Heart left ventricle (tissue), 13 donors: ENCODE measurements at regions not wholly inside any gene's neighbourhood (a gene's known extent, or its start where the extent isn't known, plus 50 kb on each side); places are given as distances from the start of the nearest gene placed in this dataset.

Experiments
- POLR2A ChIP-seq, 2 donors: fragments of 450-650 bp; IDR thresholded peaks; one replicate each; pipeline ENCODE4 v1.6.1; 2017; ENCODE audit warnings: antibody characterized with exemption in 2 of 2, mild to moderate bottlenecking in 2 of 2, moderate library complexity in 2 of 2
- TF ChIP-seq, protein P1 (sequence below), 12 donors: fragments of 200-600 bp; sonication (generic) in 4 of 12; IDR thresholded peaks; one replicate each; pipeline versions ENCODE4 v1.5.0 to v1.8.0; 2018 to 2022; ENCODE audit warnings: antibody characterized with exemption in 12 of 12, mild to moderate bottlenecking in 5 of 12
- donor health status: ischemic (EF 13 %, LVEDD 7.1; RV severe dilation, severe dysfunction).
- donor health status: DM: no; HTN: yes; CAD: no.
- donor health status: DM: no; HTN: no; CAD: no.
- donor health status: ischemic (EF 25% LVEDD 6.9; RV normal size, moderate dysfunction).
- donor health status: ischemic (EF 25% LVEDD 5.7; RV mildly dilated, moderate dysfunction).
- donor health status: ischemic (EF 35%, LVEDD 5.7; RV mildly dilated, moderate dysfunction).
- donor health status: nonischemic (EF 11% LVEDD 7.7; RV severe dilation, severe dysfunction).
- donor health status: DM: yes; HTN: yes; CAD: no.
- donor health status: PGD.
- donor health status: ischemic (EF 29% LVEDD 5.4; RV normal size, mild dysfunction).
- donor health status: nonischemic (EF 23%, LVEDD 6.1; RV moderate dilation, normal function).

DNA sequence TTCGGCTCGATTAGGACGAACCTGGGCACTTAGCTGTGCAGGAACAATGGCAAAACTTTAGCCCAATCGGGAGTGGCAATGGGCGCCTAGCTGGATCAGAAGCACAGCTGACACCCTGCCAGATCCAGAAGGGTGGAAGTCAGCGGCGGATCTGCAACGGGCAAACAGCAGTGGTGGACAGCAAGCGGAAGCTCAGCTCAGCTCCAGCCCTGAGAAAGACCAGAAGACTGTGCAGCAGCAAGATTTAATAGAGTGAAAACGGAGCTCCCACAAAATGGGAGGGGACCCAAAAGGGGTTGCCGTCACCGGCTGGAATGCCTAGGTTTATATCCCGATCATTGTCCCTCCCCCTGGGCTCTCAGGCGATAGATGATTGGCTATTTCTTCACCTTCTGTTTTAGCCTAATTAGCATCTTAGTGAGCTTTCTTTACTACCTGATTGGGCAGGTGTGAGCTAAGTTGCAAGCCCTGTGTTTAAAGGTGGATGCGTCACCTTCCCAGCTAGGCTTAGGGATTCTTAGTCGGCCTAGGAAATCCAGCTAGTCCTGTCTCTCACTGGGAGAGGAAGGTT is 1237.9 kb downstream of the CDH12 start:
- TF ChIP-seq POLR2A (IDR thresholded peaks at IDR 0.05): no peak
- TF ChIP-seq, protein P1, sequence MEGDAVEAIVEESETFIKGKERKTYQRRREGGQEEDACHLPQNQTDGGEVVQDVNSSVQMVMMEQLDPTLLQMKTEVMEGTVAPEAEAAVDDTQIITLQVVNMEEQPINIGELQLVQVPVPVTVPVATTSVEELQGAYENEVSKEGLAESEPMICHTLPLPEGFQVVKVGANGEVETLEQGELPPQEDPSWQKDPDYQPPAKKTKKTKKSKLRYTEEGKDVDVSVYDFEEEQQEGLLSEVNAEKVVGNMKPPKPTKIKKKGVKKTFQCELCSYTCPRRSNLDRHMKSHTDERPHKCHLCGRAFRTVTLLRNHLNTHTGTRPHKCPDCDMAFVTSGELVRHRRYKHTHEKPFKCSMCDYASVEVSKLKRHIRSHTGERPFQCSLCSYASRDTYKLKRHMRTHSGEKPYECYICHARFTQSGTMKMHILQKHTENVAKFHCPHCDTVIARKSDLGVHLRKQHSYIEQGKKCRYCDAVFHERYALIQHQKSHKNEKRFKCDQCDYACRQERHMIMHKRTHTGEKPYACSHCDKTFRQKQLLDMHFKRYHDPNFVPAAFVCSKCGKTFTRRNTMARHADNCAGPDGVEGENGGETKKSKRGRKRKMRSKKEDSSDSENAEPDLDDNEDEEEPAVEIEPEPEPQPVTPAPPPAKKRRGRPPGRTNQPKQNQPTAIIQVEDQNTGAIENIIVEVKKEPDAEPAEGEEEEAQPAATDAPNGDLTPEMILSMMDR (IDR thresholded peaks at IDR 0.05): no peak
